ENCODE measurements at regions not wholly inside any gene's neighbourhood (a gene's known extent, or its start where the extent isn't known, plus 50 kb on each side); places are given as distances from the start of the nearest gene placed in this dataset.

DNA sequence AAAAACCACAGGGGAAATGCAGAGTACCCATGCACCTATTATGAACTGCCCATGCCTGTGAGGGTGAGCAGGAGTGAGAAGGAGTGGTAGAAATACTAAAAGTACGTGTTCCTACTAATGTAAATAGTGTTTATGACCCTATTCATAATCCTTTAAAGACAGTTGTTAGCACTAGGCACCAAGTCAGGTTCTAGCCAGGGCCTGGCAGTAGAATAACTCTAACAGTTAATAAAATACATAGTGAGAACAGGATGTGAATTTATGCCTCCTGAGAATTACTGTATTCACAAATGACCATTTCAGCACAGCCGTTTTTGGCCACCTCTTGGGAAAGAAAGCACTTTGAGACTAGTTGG is 103.2 kb upstream of the TARS1 start:
- TF ChIP-seq, protein P1, sequence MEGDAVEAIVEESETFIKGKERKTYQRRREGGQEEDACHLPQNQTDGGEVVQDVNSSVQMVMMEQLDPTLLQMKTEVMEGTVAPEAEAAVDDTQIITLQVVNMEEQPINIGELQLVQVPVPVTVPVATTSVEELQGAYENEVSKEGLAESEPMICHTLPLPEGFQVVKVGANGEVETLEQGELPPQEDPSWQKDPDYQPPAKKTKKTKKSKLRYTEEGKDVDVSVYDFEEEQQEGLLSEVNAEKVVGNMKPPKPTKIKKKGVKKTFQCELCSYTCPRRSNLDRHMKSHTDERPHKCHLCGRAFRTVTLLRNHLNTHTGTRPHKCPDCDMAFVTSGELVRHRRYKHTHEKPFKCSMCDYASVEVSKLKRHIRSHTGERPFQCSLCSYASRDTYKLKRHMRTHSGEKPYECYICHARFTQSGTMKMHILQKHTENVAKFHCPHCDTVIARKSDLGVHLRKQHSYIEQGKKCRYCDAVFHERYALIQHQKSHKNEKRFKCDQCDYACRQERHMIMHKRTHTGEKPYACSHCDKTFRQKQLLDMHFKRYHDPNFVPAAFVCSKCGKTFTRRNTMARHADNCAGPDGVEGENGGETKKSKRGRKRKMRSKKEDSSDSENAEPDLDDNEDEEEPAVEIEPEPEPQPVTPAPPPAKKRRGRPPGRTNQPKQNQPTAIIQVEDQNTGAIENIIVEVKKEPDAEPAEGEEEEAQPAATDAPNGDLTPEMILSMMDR (IDR thresholded peaks at IDR 0.05; ENCODE audit: borderline replicate concordance, extremely low read depth, low read length, poor library complexity, severe bottlenecking): no peak
- TF ChIP-seq EZH2 (IDR thresholded peaks at IDR 0.05; ENCODE audit: borderline replicate concordance, low read depth, low read length, severe bottlenecking): no peak
